Esophagus squamous epithelium (tissue), 4 donors: ENCODE measurements at regions not wholly inside any gene's neighbourhood (a gene's known extent, or its start where the extent isn't known, plus 50 kb on each side); places are given as distances from the start of the nearest gene placed in this dataset.

Source experiments
- POLR2A ChIP-seq, 4 donors: fragments of 450-650 bp; IDR thresholded peaks; one replicate each; pipeline ENCODE4 v1.6.1; 2017; ENCODE audit warnings: antibody characterized with exemption in 4 of 4, mild to moderate bottlenecking in 4 of 4, moderate library complexity in 3 of 4
- TF ChIP-seq, protein P1 (sequence below), 6 experiments: fragments of 450-650 bp in 4 of 6; fragments of 200-600 bp in 2 of 6; sonication (generic) in 2 of 6; IDR thresholded peaks; one replicate each; pipeline ENCODE4 v1.5.1; 2016 to 2019; ENCODE audit warnings: antibody characterized with exemption in 6 of 6, mild to moderate bottlenecking in 4 of 6, moderate library complexity in 4 of 6

DNA sequence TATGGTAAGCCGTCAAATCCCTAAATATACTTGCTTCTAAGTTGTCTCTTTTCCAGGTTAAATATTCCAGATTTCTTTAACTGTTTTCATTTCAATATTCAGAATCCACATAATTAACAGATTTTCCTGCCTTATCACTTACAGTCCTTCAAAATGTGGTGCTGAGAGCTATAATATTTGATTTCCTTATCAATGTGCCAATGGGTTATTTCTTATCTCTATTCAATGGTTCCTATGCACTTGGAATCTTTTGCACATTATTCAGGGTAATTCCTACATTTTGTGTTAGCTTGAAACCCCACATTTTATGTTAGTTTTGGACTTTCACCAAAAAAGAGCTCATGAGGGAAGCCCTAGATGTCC, 173.5 kb downstream of the ZFP36L2 start:
- TF ChIP-seq, protein P1, sequence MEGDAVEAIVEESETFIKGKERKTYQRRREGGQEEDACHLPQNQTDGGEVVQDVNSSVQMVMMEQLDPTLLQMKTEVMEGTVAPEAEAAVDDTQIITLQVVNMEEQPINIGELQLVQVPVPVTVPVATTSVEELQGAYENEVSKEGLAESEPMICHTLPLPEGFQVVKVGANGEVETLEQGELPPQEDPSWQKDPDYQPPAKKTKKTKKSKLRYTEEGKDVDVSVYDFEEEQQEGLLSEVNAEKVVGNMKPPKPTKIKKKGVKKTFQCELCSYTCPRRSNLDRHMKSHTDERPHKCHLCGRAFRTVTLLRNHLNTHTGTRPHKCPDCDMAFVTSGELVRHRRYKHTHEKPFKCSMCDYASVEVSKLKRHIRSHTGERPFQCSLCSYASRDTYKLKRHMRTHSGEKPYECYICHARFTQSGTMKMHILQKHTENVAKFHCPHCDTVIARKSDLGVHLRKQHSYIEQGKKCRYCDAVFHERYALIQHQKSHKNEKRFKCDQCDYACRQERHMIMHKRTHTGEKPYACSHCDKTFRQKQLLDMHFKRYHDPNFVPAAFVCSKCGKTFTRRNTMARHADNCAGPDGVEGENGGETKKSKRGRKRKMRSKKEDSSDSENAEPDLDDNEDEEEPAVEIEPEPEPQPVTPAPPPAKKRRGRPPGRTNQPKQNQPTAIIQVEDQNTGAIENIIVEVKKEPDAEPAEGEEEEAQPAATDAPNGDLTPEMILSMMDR (IDR thresholded peaks at IDR 0.05) = no peak
- no peak for TF ChIP-seq POLR2A (IDR thresholded peaks at IDR 0.05)
